ENCODE measurements at regions not wholly inside any gene's neighbourhood (a gene's known extent, or its start where the extent isn't known, plus 50 kb on each side); places are given as distances from the start of the nearest gene placed in this dataset.

GRCh38 chr11:95387325-95387724 lies 156.3 kb upstream of the SESN3 start:
- DNase-seq (ENCODE audit: low read depth in 2 of 2) = no peak

GRCh38 chr11:95385577-95385976 lies 154.6 kb upstream of the SESN3 start:
- DNase-seq (ENCODE audit: low read depth in 2 of 2) = no peak

GRCh38 chr11:95379479-95379878 lies 148.5 kb upstream of the SESN3 start:
- DNase-seq (ENCODE audit: low read depth in 2 of 2) = no peak

GRCh38 chr11:95378789-95379188 lies 147.8 kb upstream of the SESN3 start:
- no peak for DNase-seq (ENCODE audit: low read depth in 2 of 2)

- DNase-seq (ENCODE audit: low read depth in 2 of 2) = no peak
Observed at GRCh38 chr11:95378111-95378510, 147.1 kb upstream of the SESN3 start.

- DNase-seq (ENCODE audit: low read depth in 2 of 2) = no peak
Observed at GRCh38 chr11:95375886-95376285, 144.9 kb upstream of the SESN3 start.

DNA sequence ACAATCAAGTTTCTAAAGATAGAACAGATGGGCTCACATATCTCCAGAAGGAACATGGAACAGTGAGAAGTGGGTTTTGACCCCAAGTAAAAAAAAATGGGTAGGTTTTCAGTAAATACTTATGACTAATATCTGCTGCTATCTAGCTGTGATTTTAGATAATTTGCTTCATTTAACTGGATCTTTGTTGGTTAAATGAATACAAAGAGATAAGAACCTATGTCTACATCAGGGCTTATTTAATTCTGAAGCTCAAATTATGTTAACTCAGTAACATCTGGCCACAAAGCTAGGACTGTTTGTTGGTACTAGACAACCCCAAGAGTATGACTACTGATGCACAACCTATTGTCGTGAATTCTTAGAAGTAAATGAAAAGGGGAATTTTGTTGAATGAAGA lies 144.4 kb upstream of the SESN3 start:
- no peak for DNase-seq (ENCODE audit: low read depth in 2 of 2)

- no peak for DNase-seq (ENCODE audit: low read depth in 2 of 2)
Observed at GRCh38 chr11:95374105-95374504, 143.1 kb upstream of the SESN3 start.

GRCh38 chr11:95373241-95373640 lies 142.2 kb upstream of the SESN3 start:
- DNase-seq (ENCODE audit: low read depth in 2 of 2) = no peak

DNA sequence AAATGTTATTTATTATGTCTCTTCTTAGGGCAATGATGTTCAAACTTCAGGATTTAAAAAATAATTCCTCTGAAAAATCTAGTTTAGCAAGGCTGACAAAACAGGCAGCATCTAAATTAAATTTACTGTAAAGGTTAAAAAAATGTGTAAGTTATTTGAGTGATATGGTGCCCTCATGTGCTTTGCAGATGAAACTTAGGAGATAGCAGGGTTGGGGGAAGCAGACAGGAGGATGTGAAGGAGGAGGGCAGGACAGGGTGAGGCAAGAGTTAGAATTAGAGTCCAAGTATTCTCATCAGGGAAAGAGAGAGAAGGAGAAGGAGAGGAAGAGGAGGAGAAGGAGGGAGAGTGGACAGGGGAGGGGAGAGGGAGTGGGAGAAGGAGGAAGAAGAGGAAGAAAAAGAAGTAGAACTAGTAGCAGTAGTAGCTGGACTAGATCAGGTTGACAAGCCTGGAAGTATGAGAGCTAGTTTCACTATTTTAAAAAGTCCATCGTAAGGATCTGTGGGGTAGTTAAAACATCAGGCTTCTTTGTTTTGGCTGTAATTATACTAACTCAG lies 141.2 kb upstream of the SESN3 start:
- DNase-seq (ENCODE audit: low read depth in 2 of 2) = no peak

DNA sequence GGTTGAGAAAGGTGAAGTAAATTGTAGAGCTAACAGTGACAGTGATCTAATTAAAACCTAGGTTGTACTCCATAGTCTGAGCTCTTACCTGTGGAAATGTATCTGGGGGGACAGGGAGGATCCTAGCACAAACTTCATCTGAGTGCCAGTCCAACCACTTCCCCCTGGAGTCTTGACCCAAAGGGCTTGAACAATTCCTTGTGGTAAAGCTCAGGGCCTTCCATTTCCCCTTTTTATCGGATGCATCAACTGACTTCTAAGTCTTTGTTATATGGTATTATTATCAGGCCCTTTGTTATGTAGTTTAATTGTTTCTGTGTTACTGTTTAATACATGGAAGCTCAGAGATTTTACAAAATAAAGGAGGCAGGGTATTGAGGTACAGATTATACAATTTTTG lies 140.2 kb upstream of the SESN3 start:
- DNase-seq (ENCODE audit: low read depth in 2 of 2) = no peak

DNA sequence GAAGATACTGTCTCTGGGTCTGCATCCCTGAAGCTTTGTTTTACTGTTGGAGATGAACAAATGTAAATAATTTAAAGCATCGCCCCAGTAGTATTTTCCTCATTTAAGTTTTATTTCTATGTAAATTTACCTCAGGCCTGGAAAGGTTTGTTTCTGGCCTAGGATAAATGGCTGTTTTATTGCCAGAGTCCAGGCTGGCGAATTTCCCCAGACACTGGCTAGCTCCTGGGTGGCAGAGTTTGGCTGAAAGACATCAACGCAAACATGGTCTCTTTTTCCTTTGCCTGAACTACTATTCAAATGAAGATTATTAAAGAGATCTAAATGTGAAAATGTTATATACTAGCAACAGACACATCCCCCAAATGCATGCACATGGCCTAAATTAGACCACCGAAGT lies 136.7 kb upstream of the SESN3 start:
- no peak for DNase-seq (ENCODE audit: low read depth in 2 of 2)

DNA sequence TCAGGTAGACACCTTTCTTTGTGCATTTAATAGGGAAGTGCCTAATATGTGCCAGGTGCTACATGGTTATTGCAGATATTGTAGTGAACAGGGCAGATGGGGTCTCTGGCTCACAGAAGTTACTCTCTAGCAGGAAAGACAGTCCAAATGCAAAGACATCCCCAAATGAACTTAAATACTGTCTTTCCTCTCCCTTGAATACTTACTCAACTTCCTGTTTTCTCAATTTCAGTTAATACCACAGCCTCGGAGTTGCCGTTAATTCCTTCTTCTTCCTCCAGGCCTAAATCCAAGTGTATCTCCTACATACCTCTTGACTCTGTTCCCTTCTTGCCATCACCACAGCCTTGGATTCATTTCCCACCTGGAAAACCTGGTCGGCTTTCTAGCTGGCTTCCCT lies 134.3 kb upstream of the SESN3 start:
- DNase-seq (ENCODE audit: low read depth in 2 of 2) = no peak

- DNase-seq (ENCODE audit: low read depth in 2 of 2) = no peak
Observed at GRCh38 chr11:95364324-95365295, 133.6 kb upstream of the SESN3 start.

- no peak for DNase-seq (ENCODE audit: low read depth in 2 of 2)
Observed at GRCh38 chr11:95363708-95364107, 132.7 kb upstream of the SESN3 start.

DNA sequence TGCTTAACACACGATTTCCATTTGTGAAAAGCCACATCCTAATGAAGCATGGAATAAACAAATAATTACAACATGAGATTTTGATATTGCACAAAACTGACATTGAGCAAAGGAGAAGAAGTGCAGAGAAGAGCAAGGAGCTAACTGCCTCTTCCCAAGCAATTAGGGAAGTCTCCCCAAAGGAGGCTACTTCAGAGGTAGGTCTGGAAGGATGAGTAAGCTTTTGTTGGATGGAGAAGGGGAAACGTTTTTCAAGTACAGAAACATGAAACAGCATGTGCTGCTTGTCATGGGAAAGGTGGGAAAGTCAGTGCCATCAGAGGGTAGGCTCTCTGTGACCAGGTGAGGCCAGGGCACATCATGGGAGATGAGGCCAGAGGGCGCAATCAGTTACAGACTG lies 132.2 kb upstream of the SESN3 start:
- no peak for DNase-seq (ENCODE audit: low read depth in 2 of 2)

DNA sequence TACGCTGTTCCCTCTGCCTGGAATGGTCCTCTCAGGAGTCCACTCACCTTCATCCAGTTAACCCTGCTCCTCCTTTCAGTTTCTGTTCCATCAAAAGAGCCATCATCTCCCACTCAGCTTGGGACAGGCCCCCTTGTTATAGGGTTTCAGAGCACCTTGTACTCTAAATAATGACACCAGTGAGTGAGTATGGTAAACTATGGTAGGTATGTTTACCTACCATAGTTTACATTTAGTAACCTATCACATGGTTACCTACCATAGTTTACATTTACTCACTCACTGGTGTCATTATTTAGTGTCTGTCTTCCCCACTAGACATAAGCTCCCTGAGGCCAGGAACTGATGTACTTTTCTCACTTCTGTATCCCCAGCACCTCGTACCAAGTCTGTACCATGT lies 130.2 kb upstream of the SESN3 start:
- no peak for DNase-seq (ENCODE audit: low read depth in 2 of 2)

DNA sequence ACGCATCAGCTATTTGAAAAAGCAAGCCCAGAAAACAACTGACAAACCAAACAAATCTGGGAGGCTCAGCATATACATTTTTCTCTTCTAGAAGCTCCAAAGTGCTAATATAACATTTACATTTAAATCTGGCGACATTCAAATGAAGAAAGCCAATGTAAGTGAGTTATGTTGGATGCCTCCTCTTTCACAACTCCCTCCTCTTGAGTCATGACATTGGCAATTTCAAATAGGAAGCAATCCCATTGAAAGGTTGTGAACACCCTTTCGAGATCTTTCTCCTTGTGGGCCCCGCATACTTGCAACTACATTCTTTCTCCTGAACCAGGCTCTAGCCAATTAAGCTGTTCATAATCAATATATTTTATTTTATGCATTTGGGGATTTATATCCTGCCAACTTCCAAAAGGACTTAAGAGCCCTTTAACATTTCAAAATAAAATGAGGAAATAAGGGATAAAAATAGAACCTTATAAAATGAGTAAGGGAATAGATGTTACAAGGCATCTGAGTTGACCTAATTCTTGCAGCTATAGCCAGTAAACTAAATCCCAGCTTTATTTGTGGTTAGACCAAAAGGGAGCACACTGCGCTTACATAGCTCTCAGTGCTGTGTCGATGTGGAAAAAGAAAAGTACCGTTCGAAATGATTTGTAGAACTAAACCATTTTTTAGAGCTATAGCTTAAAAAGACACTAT lies 129.5 kb upstream of the SESN3 start:
- DNase-seq (ENCODE audit: low read depth in 2 of 2) = no peak

DNA sequence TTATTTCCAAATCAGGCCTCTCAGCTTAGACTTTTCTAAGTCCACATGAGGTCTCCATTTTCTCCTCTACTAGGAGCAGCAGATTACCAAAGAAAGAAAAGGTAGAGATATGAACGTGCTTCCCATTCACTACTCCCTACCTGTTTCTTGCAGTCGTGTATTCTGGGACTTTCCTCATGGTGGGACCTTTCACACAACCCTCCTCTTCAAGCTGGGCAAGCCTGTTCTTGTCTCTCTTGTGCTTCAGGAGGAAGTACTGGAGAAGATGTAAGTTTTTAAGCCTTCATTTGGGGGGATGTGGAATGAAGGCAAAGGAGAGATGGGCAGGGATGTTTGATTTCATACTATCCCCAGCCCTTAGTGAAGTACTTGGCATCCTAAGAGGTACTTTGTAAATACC lies 128.8 kb upstream of the SESN3 start:
- no peak for DNase-seq (ENCODE audit: low read depth in 2 of 2)

- no peak for DNase-seq (ENCODE audit: low read depth in 2 of 2)
Observed at GRCh38 chr11:95359341-95359663, 128.3 kb upstream of the SESN3 start.

DNA sequence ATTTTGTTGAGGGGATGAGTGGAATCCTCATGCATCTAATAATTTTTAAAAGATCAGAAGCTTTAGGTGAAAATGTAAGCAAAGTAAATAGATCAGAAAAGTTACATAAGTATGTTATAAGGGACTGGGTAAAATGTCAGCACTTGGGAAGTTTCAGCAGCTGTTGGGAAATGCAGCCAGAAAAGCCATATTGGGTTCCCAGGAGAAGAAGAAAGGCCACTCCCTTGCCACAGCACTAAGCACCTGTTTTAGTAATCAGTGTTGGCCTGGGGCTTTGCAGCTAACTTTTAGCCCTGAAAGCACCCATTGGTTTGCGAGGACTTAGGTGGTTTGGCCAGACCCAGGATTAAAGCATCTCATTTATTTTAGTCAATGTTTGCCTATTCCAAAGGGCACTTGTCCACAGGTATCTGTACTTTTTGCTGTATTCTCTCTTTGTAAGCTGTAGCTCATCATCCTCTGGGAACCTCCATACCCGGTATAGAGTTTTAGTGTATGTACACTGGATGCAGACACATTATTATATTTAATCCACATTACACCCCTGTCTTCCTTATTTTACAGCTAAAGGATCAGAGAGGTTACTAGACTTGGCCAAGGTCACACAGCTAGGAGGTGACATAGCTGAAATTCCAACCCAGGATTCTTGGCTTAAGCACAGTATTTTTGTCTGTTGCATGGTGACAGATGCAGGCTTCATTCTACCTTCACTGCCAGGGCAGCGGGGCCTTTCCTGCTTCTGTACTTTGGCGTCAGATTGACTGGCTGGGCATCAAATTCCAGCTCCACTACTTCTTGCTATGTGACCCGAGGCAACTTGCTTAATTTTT lies 127.7 kb upstream of the SESN3 start:
- no peak for DNase-seq (ENCODE audit: low read depth in 2 of 2)

- DNase-seq (ENCODE audit: low read depth in 2 of 2) = no peak
Observed at GRCh38 chr11:95354304-95354703, 123.3 kb upstream of the SESN3 start.

All from stimulated activated CD4-positive, alpha-beta T cell treated with anti-CD3 and anti-CD28 coated beads, Interleukin-1b, Interleukin-23, amount 100 ng/mL, for 1 hour (primary cell).